ENCODE measurements at regions not wholly inside any gene's neighbourhood (a gene's known extent, or its start where the extent isn't known, plus 50 kb on each side); places are given as distances from the start of the nearest gene placed in this dataset.

DNA sequence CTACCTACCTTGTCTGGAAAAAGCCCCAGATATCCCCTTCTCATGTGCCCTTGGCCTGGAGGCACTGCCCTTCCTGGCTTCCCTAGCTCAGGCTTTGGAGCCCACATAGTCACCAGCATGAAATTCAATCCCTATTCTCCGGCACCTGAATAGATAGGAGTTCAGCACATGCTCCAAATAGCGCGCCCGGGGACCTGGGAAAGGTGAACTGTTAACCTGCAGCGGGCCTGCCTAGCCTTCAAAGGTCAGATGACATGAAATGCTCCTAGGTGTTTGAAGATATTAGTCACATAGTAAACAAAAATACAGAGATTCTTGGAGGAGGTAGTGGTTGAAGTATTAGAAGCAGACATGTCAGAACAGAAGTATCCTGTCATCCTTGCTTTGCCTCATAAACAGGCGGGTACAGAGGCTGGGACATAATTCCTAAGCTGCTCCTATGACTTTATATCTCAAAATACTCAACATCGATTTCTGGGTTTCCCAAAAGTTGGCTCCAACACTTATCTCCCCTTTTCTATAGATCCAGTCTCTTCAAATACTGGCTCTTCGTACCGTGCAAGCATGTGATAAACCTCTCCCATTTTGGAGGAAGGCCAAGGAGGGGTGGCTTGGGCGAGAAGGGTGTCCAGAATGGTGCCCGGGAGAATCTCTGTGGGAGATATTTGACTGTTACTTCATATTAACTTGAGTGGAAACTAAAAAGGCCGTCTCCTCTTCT is 88.0 kb upstream of the ANKH start:
- Histone ChIP-seq H3K27ac (no peak overlapping the region), H3K4me1 (no peaks in the 10 kb centered on the region), H3K27me3 (no peaks in the 10 kb centered on the region), H3K36me3 (no peaks in the 10 kb centered on the region), H3K9me3 (no peaks in the 10 kb centered on the region), H3K4me3 (no peak overlapping the region)
- no peak for ATAC-seq
- FAIRE-seq: no peak
- TF ChIP-seq, protein P1, sequence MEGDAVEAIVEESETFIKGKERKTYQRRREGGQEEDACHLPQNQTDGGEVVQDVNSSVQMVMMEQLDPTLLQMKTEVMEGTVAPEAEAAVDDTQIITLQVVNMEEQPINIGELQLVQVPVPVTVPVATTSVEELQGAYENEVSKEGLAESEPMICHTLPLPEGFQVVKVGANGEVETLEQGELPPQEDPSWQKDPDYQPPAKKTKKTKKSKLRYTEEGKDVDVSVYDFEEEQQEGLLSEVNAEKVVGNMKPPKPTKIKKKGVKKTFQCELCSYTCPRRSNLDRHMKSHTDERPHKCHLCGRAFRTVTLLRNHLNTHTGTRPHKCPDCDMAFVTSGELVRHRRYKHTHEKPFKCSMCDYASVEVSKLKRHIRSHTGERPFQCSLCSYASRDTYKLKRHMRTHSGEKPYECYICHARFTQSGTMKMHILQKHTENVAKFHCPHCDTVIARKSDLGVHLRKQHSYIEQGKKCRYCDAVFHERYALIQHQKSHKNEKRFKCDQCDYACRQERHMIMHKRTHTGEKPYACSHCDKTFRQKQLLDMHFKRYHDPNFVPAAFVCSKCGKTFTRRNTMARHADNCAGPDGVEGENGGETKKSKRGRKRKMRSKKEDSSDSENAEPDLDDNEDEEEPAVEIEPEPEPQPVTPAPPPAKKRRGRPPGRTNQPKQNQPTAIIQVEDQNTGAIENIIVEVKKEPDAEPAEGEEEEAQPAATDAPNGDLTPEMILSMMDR (IDR thresholded peaks at IDR 0.05): no peak
- no peak for DNase-seq
- intact Hi-C loops (cut with DNase I): no loop called here
- 73 to 88% methylated on average over 11 to 12 of the region's 12 CpGs for WGBS, 2 donors

DNA sequence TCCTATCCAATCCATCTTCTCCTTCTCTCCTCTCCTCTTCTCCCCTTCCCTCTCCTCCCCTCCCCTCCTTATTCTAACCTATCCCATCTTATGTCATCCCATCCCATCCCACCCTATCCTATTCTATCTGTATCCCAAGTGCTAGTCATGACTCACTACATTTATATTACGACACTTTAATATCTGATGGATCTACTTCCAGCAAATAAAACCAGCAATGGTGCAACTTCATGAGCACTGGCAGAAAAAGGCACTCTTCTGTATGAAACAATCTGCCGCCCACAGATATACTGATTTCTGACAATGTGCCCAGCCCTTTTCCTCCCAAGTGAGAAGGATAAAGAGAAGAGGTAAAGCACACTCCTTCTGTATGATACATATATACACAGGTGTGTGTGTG is 86.6 kb upstream of the ANKH start:
- ATAC-seq: no peak
- H3K27ac ChIP-seq: no peak overlapping the region

DNA sequence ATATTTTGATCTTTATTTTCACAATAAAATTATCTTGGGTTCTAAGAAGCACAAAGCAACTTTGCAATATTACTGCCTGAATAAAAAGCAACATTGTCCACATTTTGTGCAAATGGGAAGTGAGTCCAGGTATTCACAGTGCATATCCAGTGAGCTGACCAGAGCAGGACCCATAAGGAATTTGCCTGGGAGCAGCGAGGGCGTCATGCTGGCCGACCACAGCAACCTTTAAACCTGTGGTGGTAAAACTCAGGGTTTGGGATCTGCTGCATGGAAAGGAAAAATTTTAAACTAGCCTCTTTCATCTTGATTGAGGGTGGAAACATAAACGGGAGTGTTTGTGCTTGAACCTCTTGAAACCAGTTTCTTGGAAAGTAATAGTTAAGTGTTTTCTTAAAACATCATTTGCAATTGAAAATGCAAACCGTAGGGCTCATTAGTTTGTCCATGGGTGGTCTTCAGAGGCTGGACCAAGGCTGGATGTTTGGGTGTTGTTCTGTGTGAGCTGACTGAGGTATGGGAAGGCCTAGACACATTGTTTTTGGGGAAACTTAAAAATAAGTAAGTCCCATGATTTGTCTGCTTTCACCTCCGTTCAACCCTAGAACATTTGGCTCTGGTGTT is 85.0 kb upstream of the ANKH start:
- Histone ChIP-seq H3K27me3 (no peaks in the 10 kb centered on the region), H3K4me3 (no peak overlapping the region), H3K36me3 (no peaks in the 10 kb centered on the region), H3K9me3 (no peaks in the 10 kb centered on the region), H3K27ac (no peak overlapping the region), H3K4me1 (no peaks in the 10 kb centered on the region)
- intact Hi-C loops (cut with DNase I): no loop called here
- 77 to 80% methylated on average over 6 of the region's 6 CpGs for WGBS, 2 donors
- ATAC-seq (no peak), DNase-seq (no peak), FAIRE-seq (no peak)
- TF ChIP-seq, protein P1 (IDR thresholded peaks at IDR 0.05): no peak

More for the DNA sequence above, 86.6 kb upstream of the ANKH start:
- H3K9me3 ChIP-seq: no peaks in the 10 kb centered on the region
- 70 to 92% methylated on average over 2 of the region's 2 CpGs for WGBS, 2 donors
- no peaks in the 10 kb centered on the region for H3K27me3 ChIP-seq
- no peaks in the 10 kb centered on the region for H3K4me1 ChIP-seq
- FAIRE-seq (no peak), DNase-seq (no peak)
- no peaks in the 10 kb centered on the region for H3K36me3 ChIP-seq
- no peak overlapping the region for H3K4me3 ChIP-seq
- intact Hi-C loops (cut with DNase I): no loop called here
- TF ChIP-seq, protein P1 (IDR thresholded peaks at IDR 0.05): no peak

DNA sequence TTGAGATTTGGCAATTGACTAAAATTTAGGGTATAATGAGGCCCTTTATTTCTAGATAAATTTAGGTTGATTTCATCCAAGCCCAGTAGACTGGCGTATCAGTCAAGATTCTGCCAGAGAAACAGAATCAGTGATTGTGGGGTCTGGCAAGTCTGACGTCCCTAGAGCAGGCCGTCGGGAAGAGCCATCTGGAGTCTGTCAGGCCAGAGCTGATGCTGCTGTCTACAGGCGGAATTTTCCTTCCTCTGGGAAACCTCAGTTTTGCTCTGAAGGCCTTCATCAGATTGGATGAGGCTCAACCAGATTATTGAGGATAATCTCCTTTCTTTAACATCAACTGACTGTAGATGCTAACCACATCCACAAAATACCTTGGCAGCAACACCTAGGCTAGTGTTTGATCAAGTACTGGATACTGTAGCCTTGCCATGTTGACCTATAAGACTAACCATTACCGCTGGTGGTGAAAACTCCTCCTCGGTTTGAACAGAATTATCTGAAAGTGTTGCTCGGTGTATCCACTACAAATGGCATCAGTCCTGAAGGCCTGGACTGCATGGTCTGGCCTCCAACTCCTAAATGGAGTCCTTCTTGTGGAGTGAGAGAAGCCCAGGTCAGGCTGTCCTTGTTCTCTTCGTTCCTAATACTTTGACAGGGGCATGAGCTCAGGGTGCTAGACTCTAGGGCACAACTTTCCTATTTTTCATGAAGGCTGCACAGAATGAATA is 83.2 kb upstream of the ANKH start:
- TF ChIP-seq, protein P1 (IDR thresholded peaks at IDR 0.05): no peak
- 82% methylated on average over 9 of the region's 9 CpGs for WGBS, 2 donors
- H3K27me3 ChIP-seq: no peaks in the 10 kb centered on the region
- no peaks in the 10 kb centered on the region for H3K4me1 ChIP-seq
- H3K9me3 ChIP-seq: no peaks in the 10 kb centered on the region
- no peak for FAIRE-seq
- H3K36me3 ChIP-seq: no peaks in the 10 kb centered on the region
- DNase-seq: no peak
- H3K27ac ChIP-seq: no peak overlapping the region
- intact Hi-C loops (cut with DNase I): no loop called here
- no peak for ATAC-seq
- no peak overlapping the region for H3K4me3 ChIP-seq
